A549 (cell line): ENCODE measurements at regions not wholly inside any gene's neighbourhood (a gene's known extent, or its start where the extent isn't known, plus 50 kb on each side); places are given as distances from the start of the nearest gene placed in this dataset.

Experiments
- ATAC-seq, 2 experiments: fragments of 200-7000 bp in 1 of 2; fragments of >200 bp in 1 of 2; cut with Nextera tagmentation in 1 of 2; cut with Tn5 transposase in 1 of 2; 3 replicates each; pipeline versions ENCODE4 v1.8.0 to v1.9.1; 2018 to 2020; ENCODE audit warnings: mild to moderate bottlenecking in 1 of 2, moderate library complexity in 1 of 2
- CTCF ChIA-PET: fragments of 300-600 bp; sonication (Branson Sonifier 250); formaldehyde crosslinking; extraction: SDS; loops from one replicate; lab custom pipeline; 2021; ENCODE audit warnings: antibody characterized with exemption, inconsistent platforms; lab: Yijun Ruan, JAX
- POLR2A ChIA-PET: fragments of 350-600 bp; formaldehyde crosslinking; extraction: SDS; loops from one replicate; lab custom pipeline; 2021; ENCODE audit warnings: antibody characterized with exemption, inconsistent platforms; lab: Yijun Ruan, JAX
- DNase-seq, 2 experiments: peaks; one replicate each; pipeline versions ENCODE4 v3.0.0 to v3.0.0-alpha.2; 2011 to 2016; ENCODE audit warnings: low read depth in 1 of 2, low spot score in 1 of 2
- FAIRE-seq: peaks from 2 replicates; lab custom pipeline; 2011; peaks lifted over from hg19 to GRCh38; lab: Jason Lieb, UNC
- H3K27ac ChIP-seq, 2 experiments: fragments of >200 bp; sonication (Bioruptor Twin); formaldehyde crosslinking; 3 replicates each; pipeline ENCODE4 v1.5.1; 2016 to 2017
- H3K4me1 ChIP-seq: fragments of >200 bp; sonication (Bioruptor Twin); formaldehyde crosslinking; 3 replicates; pipeline ENCODE4 v1.6.1; 2016
- H3K4me2 ChIP-seq: fragments of >200 bp; sonication (Bioruptor Twin); formaldehyde crosslinking; 3 replicates; pipeline ENCODE4 v1.6.1; 2016
- H3K4me3 ChIP-seq: fragments of >200 bp; sonication (Bioruptor Twin); formaldehyde crosslinking; 3 replicates; pipeline ENCODE4 v1.5.1; 2016
- H3K9me3 ChIP-seq: fragments of >200 bp; sonication (Bioruptor Twin); formaldehyde crosslinking; 3 replicates; pipeline ENCODE4 v1.6.1; 2016
- CHD4 ChIP-seq: fragments of 200-600 bp; sonication (generic); IDR thresholded peaks from 2 replicates; pipeline ENCODE4 v1.6.1; 2016; ENCODE audit warnings: antibody characterized with exemption, mild to moderate bottlenecking, borderline replicate concordance
- E2F6 ChIP-seq: IDR thresholded peaks from 2 replicates; pipeline ENCODE4 v1.6.1; 2012; ENCODE audit warnings: low read depth, borderline replicate concordance
- ESRRA ChIP-seq: fragments of 150-350 bp; IDR thresholded peaks from 2 replicates; pipeline ENCODE4 v1.6.1; 2014; ENCODE audit warnings: mild to moderate bottlenecking, low read length, borderline replicate concordance
- FOXS1 ChIP-seq: fragments of 250-450 bp; sonication (Bioruptor Pico); IDR thresholded peaks from 2 replicates; pipeline ENCODE4 v1.5.0; 2020; ENCODE audit warnings: mild to moderate bottlenecking, moderate library complexity
- HEYL ChIP-seq: fragments of 250-450 bp; sonication (Bioruptor Pico); IDR thresholded peaks from 2 replicates; pipeline ENCODE4 v1.8.0; 2021; ENCODE audit warnings: mild to moderate bottlenecking, moderate library complexity
- JUNB ChIP-seq: fragments of >200 bp; sonication (Bioruptor Twin); formaldehyde crosslinking; IDR thresholded peaks from 2 replicates; pipeline ENCODE4 v1.6.1; 2016
- KDM1A ChIP-seq: fragments of 200-600 bp; sonication (generic); IDR thresholded peaks from 2 replicates; pipeline ENCODE4 v1.6.1; 2016; ENCODE audit warnings: low read depth, mild to moderate bottlenecking
- KDM5A ChIP-seq: fragments of 200-600 bp; sonication (generic); IDR thresholded peaks from 2 replicates; pipeline ENCODE4 v1.6.1; 2016; ENCODE audit warnings: antibody characterized with exemption, mild to moderate bottlenecking
- MAX ChIP-seq: IDR thresholded peaks from 2 replicates; pipeline ENCODE4 v1.6.1; 2012
- NFE2L2 ChIP-seq: fragments of 150-350 bp; conservative IDR thresholded peaks from 2 replicates; pipeline ENCODE4 v1.6.1; 2014; ENCODE audit warnings: low read length
- POLR2A ChIP-seq: IDR thresholded peaks from 2 replicates; pipeline ENCODE4 v1.6.1; 2012; ENCODE audit warnings: mild to moderate bottlenecking, low read length
- POLR2AphosphoS2 ChIP-seq: conservative IDR thresholded peaks from 2 replicates; pipeline ENCODE4 v1.6.1; 2012; ENCODE audit warnings: low read length, improper control_type of control experiment, inconsistent platforms
- RAD21 ChIP-seq, 2 experiments: fragments of >200 bp in 1 of 2; sonication (Bioruptor Twin) in 1 of 2; formaldehyde crosslinking in 1 of 2; IDR thresholded peaks in 1 of 2; conservative IDR thresholded peaks in 1 of 2; 2 replicates in 1 of 2; 3 replicates in 1 of 2; pipeline ENCODE4 v1.6.1; 2012 to 2018; ENCODE audit warnings: inconsistent platforms in 1 of 2
- ZFP36 ChIP-seq: fragments of 450-650 bp; IDR thresholded peaks from 2 replicates; pipeline ENCODE4 v1.6.1; 2014; ENCODE audit warnings: borderline replicate concordance; ENCODE audit not compliant: partially characterized antibody
- ZNF302 ChIP-seq: fragments of 250-450 bp; sonication (Bioruptor Pico); IDR thresholded peaks from 2 replicates; pipeline ENCODE4 v1.9.0; 2021; ENCODE audit warnings: inconsistent platforms, mild to moderate bottlenecking, moderate library complexity
- WGBS: methylation state at CpG from one replicate; pipeline ENCODE4 v1.1.6; 2017; ENCODE audit errors: missing lambda C conversion rate; 5-methylcytosine and 5-hydroxymethylcytosine counted together

- no peak for FAIRE-seq
- TF ChIP-seq ESRRA, result no peak
- TF ChIP-seq ZNF302 (CRISPR knock-in tag), result no peak
- no peak for TF ChIP-seq FOXS1 (CRISPR knock-in tag)
- no peak for TF ChIP-seq MAX
- no peak for TF ChIP-seq POLR2A
- no peak for TF ChIP-seq ZFP36
- TF ChIP-seq KDM5A, result no peak
- no peak for TF ChIP-seq POLR2AphosphoS2
- TF ChIP-seq NFE2L2, result no peak
- no peak for TF ChIP-seq CHD4
- TF ChIP-seq E2F6, result no peak
- no peak for TF ChIP-seq HEYL (CRISPR knock-in tag)
- no peak for TF ChIP-seq KDM1A
- no peak for TF ChIP-seq RAD21 (conservative IDR thresholded peaks at IDR 0.05 in 1 of 2, IDR thresholded peaks at IDR 0.05 in 1 of 2)
- no peak for TF ChIP-seq JUNB
- Histone ChIP-seq H3K4me2 (no peak overlapping the region), H3K4me1 (no peaks in the 10 kb centered on the region), H3K4me3 (no peak overlapping the region), H3K27ac (no peak overlapping the region), H3K9me3 (no peaks in the 10 kb centered on the region)
- CTCF ChIA-PET, result no interaction called here
- ATAC-seq, result no peak
- POLR2A ChIA-PET, result no interaction called here
- DNase-seq, result no peak
- 20% methylated on average over 18 of the region's 18 CpGs for WGBS
Measured at GRCh38 chrY:19816053-19816823, 71.7 kb upstream of the KDM5D start.
